GM21717 (cell line): ENCODE measurements at regions not wholly inside any gene's neighbourhood (a gene's known extent, or its start where the extent isn't known, plus 50 kb on each side); places are given as distances from the start of the nearest gene placed in this dataset.
"Not testable (repeated sequence)": the region's sequence is repeated elsewhere in the genome, so short reads cannot be mapped to it uniquely, and the experiment has no call there.

Source experiments
- ATAC-seq: cut with Tn5 transposase; IDR thresholded peaks from one replicate; pipeline ENCODE4 v1.9.1; 2021; ENCODE audit warnings: mild to moderate bottlenecking, moderate library complexity; ENCODE audit not compliant: unreplicated experiment

- no peak for ATAC-seq
These were observed 225.3 kb upstream of the PITRM1 start for GRCh38 chr10:3397846-3398245.

- no peak for ATAC-seq
These were observed 224.6 kb upstream of the PITRM1 start for GRCh38 chr10:3397231-3397630.

GRCh38 chr10:3396116-3396515, 223.5 kb upstream of the PITRM1 start:
- ATAC-seq: no peak

DNA sequence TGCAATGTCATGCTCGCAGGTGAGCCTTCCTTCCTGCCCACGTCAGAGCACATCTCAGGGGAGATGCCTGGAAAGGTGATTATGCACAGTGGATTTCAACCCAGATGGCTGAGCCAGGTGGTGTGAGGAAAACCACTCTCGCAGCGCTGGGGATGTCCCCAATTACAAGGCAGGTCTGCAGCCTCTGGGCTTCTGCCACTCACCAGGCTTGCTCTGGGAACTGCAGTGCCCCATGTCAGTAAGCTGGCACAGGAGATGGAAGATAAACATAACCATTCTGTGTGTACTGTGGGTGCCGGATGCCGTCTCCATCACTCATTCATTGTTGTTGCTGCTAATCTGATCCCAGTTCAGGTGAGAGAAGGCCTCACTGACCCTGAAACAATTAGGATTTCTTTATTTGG, 222.9 kb upstream of the PITRM1 start:
- no peak for ATAC-seq

GRCh38 chr10:3395041-3395440, 222.5 kb upstream of the PITRM1 start:
- no peak for ATAC-seq

DNA sequence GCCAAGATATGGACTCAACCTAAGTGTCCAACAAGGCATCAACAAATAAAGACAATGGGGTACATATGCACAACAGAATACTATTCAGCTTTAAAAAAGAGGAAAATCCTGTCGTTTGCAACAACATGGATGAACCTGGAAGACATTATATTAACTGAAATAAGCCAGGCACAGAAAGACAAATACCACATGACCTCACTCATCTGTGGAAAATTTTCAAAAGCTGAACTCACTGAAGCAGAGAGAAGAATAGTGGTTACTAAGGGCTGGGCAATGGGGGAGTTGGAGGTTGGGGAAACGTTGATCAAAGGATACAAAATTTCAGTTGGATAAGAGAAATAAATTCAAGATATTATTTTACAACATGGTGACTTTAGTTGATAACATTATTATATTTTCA, 221.4 kb upstream of the PITRM1 start:
- ATAC-seq: no peak

DNA sequence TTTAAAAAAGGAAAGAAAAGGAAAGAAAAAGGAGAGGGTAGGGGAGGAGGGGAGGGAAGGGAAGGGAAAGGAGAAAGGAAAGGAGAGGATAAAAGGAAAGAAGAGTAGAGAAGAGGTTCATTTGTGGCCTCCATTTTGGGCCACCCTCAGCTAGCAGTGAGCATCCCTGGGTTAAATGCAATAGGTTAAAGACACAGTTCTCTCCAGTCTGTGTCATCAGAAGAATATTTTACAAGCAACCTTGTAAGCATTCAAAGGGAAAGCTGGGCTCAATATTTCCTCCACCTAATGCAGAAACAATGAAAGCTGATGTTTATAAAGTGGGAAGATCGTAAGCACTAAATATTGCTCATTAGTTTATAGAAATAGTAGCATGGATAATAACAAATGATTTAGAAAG, 219.1 kb upstream of the PITRM1 start:
- no peak for ATAC-seq

DNA sequence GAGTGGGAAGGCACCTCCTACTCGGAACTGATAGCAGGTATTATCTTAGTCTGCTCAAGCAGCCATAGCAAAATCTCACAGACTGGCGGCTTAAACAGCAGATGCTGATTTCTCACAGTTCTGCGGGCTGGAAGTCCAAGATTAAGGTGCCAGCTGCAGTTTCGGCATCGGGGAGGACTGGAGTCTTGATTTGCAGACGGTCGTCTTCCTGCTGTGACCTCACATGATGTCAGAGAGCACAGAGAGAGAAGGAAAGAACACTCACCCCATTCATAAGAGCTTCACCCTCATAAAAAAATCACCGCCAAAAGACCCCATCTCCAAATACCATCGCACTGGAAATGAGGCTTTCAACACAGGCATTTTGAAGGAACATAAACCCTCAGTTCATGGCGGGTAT, 216.5 kb upstream of the PITRM1 start:
- ATAC-seq: no peak

GRCh38 chr10:3385487-3385886, 212.9 kb upstream of the PITRM1 start:
- no peak for ATAC-seq

- no peak for ATAC-seq
These were observed 209.5 kb upstream of the PITRM1 start for GRCh38 chr10:3382092-3382491.

- no peak for ATAC-seq
These were observed 207.9 kb upstream of the PITRM1 start for GRCh38 chr10:3380406-3381050.

DNA sequence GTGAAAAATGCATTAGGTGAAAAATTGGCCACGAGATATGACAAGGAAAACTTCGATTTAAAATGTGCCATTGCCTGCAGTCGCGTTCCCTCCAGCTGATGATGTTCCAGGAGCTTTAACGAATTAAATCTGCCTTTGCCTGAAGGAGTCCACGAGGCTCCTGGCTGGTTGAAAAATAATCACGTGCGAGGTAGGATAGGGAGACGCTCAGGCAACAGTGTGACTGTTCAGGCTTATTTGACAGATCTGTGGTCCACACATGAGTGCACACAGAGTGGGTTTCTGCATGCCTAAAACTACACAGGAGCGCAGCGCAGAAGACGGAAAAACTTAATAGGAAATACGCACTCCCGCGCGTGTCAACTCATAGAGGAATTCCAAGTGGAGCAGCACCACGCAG, 204.0 kb upstream of the PITRM1 start:
- ATAC-seq: no peak

- ATAC-seq: no peak
These were observed 202.9 kb upstream of the PITRM1 start for GRCh38 chr10:3375505-3375904.

GRCh38 chr10:3374914-3375313, 202.3 kb upstream of the PITRM1 start:
- ATAC-seq: no peak

- ATAC-seq: not testable (repeated sequence)
These were observed 200.9 kb upstream of the PITRM1 start for GRCh38 chr10:3373374-3374027.

DNA sequence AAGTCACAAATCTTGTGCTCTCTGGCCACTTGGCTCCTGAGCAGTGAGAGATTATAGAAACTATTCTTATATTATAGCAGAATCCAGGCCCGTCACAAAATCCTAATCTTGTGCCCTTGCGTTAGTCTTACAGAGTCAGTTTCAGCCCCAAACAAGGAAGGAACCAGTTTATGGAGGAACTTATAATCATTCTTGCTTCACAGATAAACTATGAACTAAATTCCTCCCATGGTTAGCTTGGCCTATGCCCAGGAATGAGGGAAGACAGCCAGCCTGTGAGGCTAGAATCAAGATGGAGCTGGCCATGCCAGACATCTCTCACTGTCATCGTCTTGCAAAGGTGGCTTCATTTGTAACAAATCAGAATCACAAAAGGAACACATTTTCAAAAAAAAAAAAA, 199.7 kb upstream of the PITRM1 start:
- no peak for ATAC-seq

DNA sequence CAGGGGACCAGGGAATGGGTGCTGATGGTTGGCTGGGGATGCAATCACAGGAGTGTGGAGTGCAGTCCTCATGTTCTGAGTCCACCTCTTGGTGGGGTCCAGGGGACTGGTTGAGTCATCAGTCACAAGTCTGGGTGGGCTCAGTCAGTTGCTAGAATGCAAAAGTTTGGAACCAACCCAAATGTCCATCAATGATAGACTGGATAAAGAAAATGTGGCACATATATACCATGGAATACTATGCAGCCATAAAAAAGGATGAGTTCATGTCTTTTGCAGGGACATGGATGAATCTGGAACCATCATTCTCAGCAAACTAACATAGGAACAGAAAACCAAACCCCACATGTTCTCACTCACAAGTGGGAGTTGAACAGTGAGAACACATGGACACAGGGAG, 199.0 kb upstream of the PITRM1 start:
- not testable (repeated sequence) for ATAC-seq

- no peak for ATAC-seq
These were observed 194.3 kb upstream of the PITRM1 start for GRCh38 chr10:3366735-3367405.

- no peak for ATAC-seq
These were observed 193.5 kb upstream of the PITRM1 start for GRCh38 chr10:3366043-3366442.

GRCh38 chr10:3365630-3366029, 193.0 kb upstream of the PITRM1 start:
- no peak for ATAC-seq

DNA sequence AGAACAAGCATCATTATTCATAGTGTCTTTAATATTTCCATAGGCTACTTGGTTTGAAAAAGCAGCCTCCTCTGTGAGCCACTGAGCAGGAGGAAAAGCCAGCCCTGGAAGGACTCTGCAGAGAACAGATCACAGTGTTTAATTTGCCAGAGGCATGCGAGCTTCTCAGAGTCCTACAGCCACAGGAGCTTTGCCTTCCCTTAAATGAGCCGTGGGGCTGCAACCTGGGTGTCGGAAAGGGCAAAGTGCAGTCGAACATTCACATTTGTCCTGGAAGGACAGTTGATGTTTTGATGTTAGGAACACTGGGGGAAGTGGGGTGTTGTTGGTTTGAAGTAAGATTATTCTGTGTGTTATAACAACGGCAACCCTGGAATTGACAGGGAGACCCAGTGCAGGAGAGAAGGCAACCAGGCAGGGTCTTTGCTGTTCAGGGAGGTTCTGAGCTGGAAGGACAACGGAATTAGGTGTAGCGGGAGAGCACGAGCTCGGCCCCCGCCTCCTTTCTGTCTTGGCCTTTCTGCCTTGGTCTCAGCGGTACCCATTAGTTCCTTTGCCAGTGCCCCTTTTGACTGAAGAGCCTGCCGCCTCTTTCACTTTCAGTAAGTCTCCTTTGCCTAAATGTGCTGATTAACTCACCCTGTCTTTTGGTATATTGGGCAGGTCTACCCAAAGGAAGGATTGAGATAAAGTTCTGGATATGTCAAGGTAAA, 192.3 kb upstream of the PITRM1 start:
- no peak for ATAC-seq
